WTC11 (cell line): ENCODE measurements at regions not wholly inside any gene's neighbourhood (a gene's known extent, or its start where the extent isn't known, plus 50 kb on each side); places are given as distances from the start of the nearest gene placed in this dataset.

Experiments
- ATAC-seq: fragments of 200-7000 bp; cut with Tn5 transposase; 2 replicates; pipeline ENCODE4 v1.10.0; 2021; ENCODE audit warnings: mild to moderate bottlenecking, moderate library complexity
- CTCF ChIA-PET: fragments of 300-600 bp; sonication (Branson Sonifier 250); formaldehyde crosslinking; loops from one replicate; lab custom pipeline; 2021; ENCODE audit warnings: antibody characterized with exemption; lab: Charles Lee
- POLR2A ChIA-PET: fragments of 350-600 bp; sonication (Branson Sonifier 250); formaldehyde crosslinking; loops from one replicate; lab custom pipeline; 2021; ENCODE audit warnings: antibody characterized with exemption; lab: Charles Lee
- DNase-seq: peaks from one replicate; pipeline ENCODE4 v3.0.0; 2021; ENCODE audit warnings: low spot score
- H3K27ac Mint-ChIP-seq: 2 replicates; pipeline ENCODE4 v1.8.0; 2021; ENCODE audit warnings: mixed read lengths
- H3K27me3 Mint-ChIP-seq: 2 replicates; pipeline ENCODE4 v1.8.0; 2021; ENCODE audit warnings: low read depth, mild to moderate bottlenecking, moderate library complexity, mixed read lengths
- H3K36me3 Mint-ChIP-seq: 2 replicates; pipeline ENCODE4 v1.8.0; 2021; ENCODE audit warnings: mixed read lengths
- H3K4me1 Mint-ChIP-seq: 2 replicates; pipeline ENCODE4 v1.8.0; 2022; ENCODE audit warnings: mixed read lengths
- H3K4me3 Mint-ChIP-seq: 2 replicates; pipeline ENCODE4 v1.8.0; 2021; ENCODE audit warnings: mild to moderate bottlenecking, moderate library complexity, mixed read lengths
- H3K9me3 Mint-ChIP-seq: 2 replicates; pipeline ENCODE4 v1.8.0; 2021; ENCODE audit warnings: mixed read lengths
- E2F1 ChIP-seq: sonication (generic); formaldehyde crosslinking; IDR thresholded peaks from 2 replicates; pipeline ENCODE4 v1.8.0; 2022; ENCODE audit warnings: mild to moderate bottlenecking, missing genetic modification reagents
- E2F5 ChIP-seq: sonication (generic); formaldehyde crosslinking; IDR thresholded peaks from 2 replicates; pipeline ENCODE4 v1.8.1; 2022; ENCODE audit warnings: mild to moderate bottlenecking, moderate library complexity, missing genetic modification reagents
- HMGXB4 ChIP-seq: sonication (generic); formaldehyde crosslinking; IDR thresholded peaks from 2 replicates; pipeline ENCODE4 v1.8.1; 2023; ENCODE audit warnings: mild to moderate bottlenecking, moderate library complexity, missing genetic modification reagents
- PRDM15 ChIP-seq: sonication (generic); formaldehyde crosslinking; IDR thresholded peaks from 2 replicates; pipeline ENCODE4 v1.8.0; 2022; ENCODE audit warnings: missing genetic modification reagents
- PREB ChIP-seq: sonication (generic); formaldehyde crosslinking; IDR thresholded peaks from 2 replicates; pipeline ENCODE4 v1.8.1; 2022; ENCODE audit warnings: mild to moderate bottlenecking, missing genetic modification reagents, moderate library complexity, borderline replicate concordance
- RORB ChIP-seq: fragments of 250-450 bp; sonication (Bioruptor Pico); IDR thresholded peaks from 2 replicates; pipeline ENCODE4 v1.9.0; 2021; ENCODE audit warnings: mild to moderate bottlenecking
- TCF7 ChIP-seq: sonication (generic); formaldehyde crosslinking; IDR thresholded peaks from 2 replicates; pipeline ENCODE4 v1.8.0; 2022; ENCODE audit warnings: mild to moderate bottlenecking, low read depth, missing genetic modification reagents, moderate library complexity
- USF1 ChIP-seq: sonication (generic); formaldehyde crosslinking; IDR thresholded peaks from 2 replicates; pipeline ENCODE4 v1.8.0; 2022; ENCODE audit warnings: mild to moderate bottlenecking, missing genetic modification reagents
- ZMAT4 ChIP-seq: fragments of 250-450 bp; sonication (Bioruptor Pico); IDR thresholded peaks from 2 replicates; pipeline ENCODE4 v1.9.0; 2021; ENCODE audit warnings: mild to moderate bottlenecking
- ZNF219 ChIP-seq: sonication (generic); formaldehyde crosslinking; IDR thresholded peaks from 2 replicates; pipeline ENCODE4 v1.8.0; 2023; ENCODE audit warnings: missing genetic modification reagents, mild to moderate bottlenecking, borderline replicate concordance
- ZNF263 ChIP-seq: sonication (generic); formaldehyde crosslinking; IDR thresholded peaks from 2 replicates; pipeline ENCODE4 v1.8.1; 2022; ENCODE audit warnings: low read depth, mild to moderate bottlenecking, moderate library complexity, missing genetic modification reagents
- ZNF425 ChIP-seq: fragments of 250-450 bp; sonication (Bioruptor Pico); conservative IDR thresholded peaks from 2 replicates; pipeline ENCODE4 v1.9.0; 2021; ENCODE audit warnings: mild to moderate bottlenecking
- ZNF671 ChIP-seq: fragments of 250-450 bp; sonication (Bioruptor Pico); IDR thresholded peaks from 2 replicates; pipeline ENCODE4 v1.8.0; 2021; ENCODE audit warnings: mild to moderate bottlenecking

- no peak for TF ChIP-seq USF1 (CRISPR knock-in tag)
- TF ChIP-seq, all 79 proteins: peak for 0
Observed at GRCh38 chr5:54703133-54703532, 185.6 kb downstream of the SNX18 start (continued).

- CTCF ChIA-PET = interaction anchor here (1.4 kb wide), 1 partner anchor 459 kb away, joined by 3 read pairs; no protein-coding TSS in a partner anchor
- no peak for ATAC-seq
- no peak for DNase-seq
Observed at GRCh38 chr5:54702470-54702869, 184.9 kb downstream of the SNX18 start.

GRCh38 chr5:54700986-54701578 is 183.5 kb downstream of the SNX18 start:
- Mint-ChIP-seq H3K4me3 (no peak overlapping the region), H3K9me3 (no peaks in the 10 kb centered on the region), H3K36me3 (no peaks in the 10 kb centered on the region), H3K27me3 (no peaks in the 10 kb centered on the region; the same call in 1 of the 2 replicates), H3K4me1 (peaks cover 12% of the 10 kb centered on the region), H3K27ac (no peak overlapping the region)
- ChIA-PET POLR2A (no interaction called here), CTCF (no interaction called here)
- DNase-seq (no peak), ATAC-seq (no peak; the same call in 1 of the 2 replicates)
- no peak for TF ChIP-seq E2F1 (CRISPR knock-in tag)

More at GRCh38 chr5:54702470-54702869, 184.9 kb downstream of the SNX18 start:
- Mint-ChIP-seq H3K4me3 (no peak overlapping the region), H3K27ac (no peak overlapping the region), H3K9me3 (no peaks in the 10 kb centered on the region), H3K36me3 (no peaks in the 10 kb centered on the region), H3K4me1 (peaks cover 12% of the 10 kb centered on the region), H3K27me3 (no peaks in the 10 kb centered on the region; the same call in 1 of the 2 replicates)
- no peak for TF ChIP-seq PREB (CRISPR knock-in tag)
- no peak for TF ChIP-seq ZNF219 (CRISPR knock-in tag)
- no peak for TF ChIP-seq E2F5 (CRISPR knock-in tag)
- TF ChIP-seq ZNF671 (CRISPR knock-in tag) = no peak
- no peak for TF ChIP-seq RORB (CRISPR knock-in tag)
- no peak for TF ChIP-seq ZNF263 (CRISPR knock-in tag)
- TF ChIP-seq HMGXB4 = no peak
- POLR2A ChIA-PET = no interaction called here

GRCh38 chr5:54696931-54697330 is 179.4 kb downstream of the SNX18 start:
- peaks cover 5% of the 10 kb centered on the region; the same call in 1 of the 2 replicates for H3K4me1 Mint-ChIP-seq
- H3K9me3 Mint-ChIP-seq = no peaks in the 10 kb centered on the region
- H3K4me3 Mint-ChIP-seq = no peak overlapping the region
- CTCF ChIA-PET = no interaction called here
- ATAC-seq (no peak), DNase-seq (no peak)
- H3K27me3 Mint-ChIP-seq = no peaks in the 10 kb centered on the region
- POLR2A ChIA-PET = no interaction called here
- no peaks in the 10 kb centered on the region for H3K36me3 Mint-ChIP-seq
- no peak overlapping the region for H3K27ac Mint-ChIP-seq
- no peak for TF ChIP-seq ZMAT4 (CRISPR knock-in tag)
- no peak for TF ChIP-seq PRDM15 (CRISPR knock-in tag)
- TF ChIP-seq TCF7 (CRISPR knock-in tag) = no peak
- no peak for TF ChIP-seq ZNF425 (CRISPR knock-in tag)
